AG04449 (cell line): ENCODE measurements at regions not wholly inside any gene's neighbourhood (a gene's known extent, or its start where the extent isn't known, plus 50 kb on each side); places are given as distances from the start of the nearest gene placed in this dataset.
"Not testable (repeated sequence)": the region's sequence is repeated elsewhere in the genome, so short reads cannot be mapped to it uniquely, and the experiment has no call there.

Experiments used
- CTCF ChIA-PET: fragments of 350-600 bp; formaldehyde crosslinking; extraction: SDS; loops from one replicate; lab custom pipeline; 2021; ENCODE audit warnings: antibody characterized with exemption; lab: Yijun Ruan, JAX
- POLR2A ChIA-PET: fragments of 400-600, 350-600 bp; formaldehyde crosslinking; extraction: SDS; loops from one replicate; lab custom pipeline; 2020; ENCODE audit warnings: antibody characterized with exemption, inconsistent platforms; lab: Yijun Ruan, JAX
- DNase-seq: peaks from one replicate; pipeline ENCODE4 v3.0.0-alpha.2; 2010; ENCODE audit warnings: low read depth, low spot score
- H3K4me3 ChIP-seq: 2 replicates; pipeline ENCODE4 v1.5.1; 2011; ENCODE audit warnings: low read depth, mild to moderate bottlenecking, control low read depth, low read length
- CTCF ChIP-seq: IDR thresholded peaks from one replicate; pipeline ENCODE4 v1.5.1; 2011; ENCODE audit warnings: mild to moderate bottlenecking, moderate library complexity, low read length, control low read depth, inconsistent platforms; ENCODE audit not compliant: insufficient read depth; ENCODE audit errors: missing control alignments

- TF ChIP-seq CTCF, result no peak
- POLR2A ChIA-PET, result no interaction called here
- no peak overlapping the region for H3K4me3 ChIP-seq
- DNase-seq, result no peak
- CTCF ChIA-PET, result no interaction called here
These were observed 472.7 kb downstream of the RAP2B start for GRCh38 chr3:153634683-153635082.

GRCh38 chr3:153639631-153640030 is 477.6 kb downstream of the RAP2B start:
- no peak for DNase-seq
- POLR2A ChIA-PET, result no interaction called here
- no peak for TF ChIP-seq CTCF
- no peak overlapping the region for H3K4me3 ChIP-seq
- CTCF ChIA-PET, result no interaction called here

GRCh38 chr3:153640689-153641665 is 479.0 kb downstream of the RAP2B start:
- no peak for DNase-seq
- ChIA-PET CTCF (no interaction called here), POLR2A (no interaction called here)
- H3K4me3 ChIP-seq, result no peak overlapping the region
- TF ChIP-seq CTCF, result no peak

- POLR2A ChIA-PET, H3K4me3 ChIP-seq, DNase-seq, CTCF ChIA-PET: not testable (repeated sequence)
These were observed 478.6 kb upstream of the ARHGEF26 start for GRCh38 chr3:153642576-153642975.

GRCh38 chr3:153643471-153643870 is 477.7 kb upstream of the ARHGEF26 start:
- DNase-seq, POLR2A ChIA-PET, CTCF ChIA-PET, H3K4me3 ChIP-seq: not testable (repeated sequence)

GRCh38 chr3:153649286-153649839 is 471.8 kb upstream of the ARHGEF26 start:
- CTCF ChIA-PET, result no interaction called here
- no peak for DNase-seq
- no peak for TF ChIP-seq CTCF
- no peak overlapping the region for H3K4me3 ChIP-seq
- POLR2A ChIA-PET, result no interaction called here

- H3K4me3 ChIP-seq, result no peak overlapping the region
- CTCF ChIA-PET, result no interaction called here
- POLR2A ChIA-PET, result no interaction called here
- TF ChIP-seq CTCF, result no peak
- DNase-seq, result no peak
These were observed 469.1 kb upstream of the ARHGEF26 start for GRCh38 chr3:153652076-153652475.
